NCI-H2107 (cell line): ENCODE measurements at regions not wholly inside any gene's neighbourhood (a gene's known extent, or its start where the extent isn't known, plus 50 kb on each side); places are given as distances from the start of the nearest gene placed in this dataset.
"Not testable (repeated sequence)": the region's sequence is repeated elsewhere in the genome, so short reads cannot be mapped to it uniquely, and the experiment has no call there.

Experiments
- DNase-seq: peaks from one replicate; lab custom pipeline; 2025; lab: John Stamatoyannopoulos, UW

DNA sequence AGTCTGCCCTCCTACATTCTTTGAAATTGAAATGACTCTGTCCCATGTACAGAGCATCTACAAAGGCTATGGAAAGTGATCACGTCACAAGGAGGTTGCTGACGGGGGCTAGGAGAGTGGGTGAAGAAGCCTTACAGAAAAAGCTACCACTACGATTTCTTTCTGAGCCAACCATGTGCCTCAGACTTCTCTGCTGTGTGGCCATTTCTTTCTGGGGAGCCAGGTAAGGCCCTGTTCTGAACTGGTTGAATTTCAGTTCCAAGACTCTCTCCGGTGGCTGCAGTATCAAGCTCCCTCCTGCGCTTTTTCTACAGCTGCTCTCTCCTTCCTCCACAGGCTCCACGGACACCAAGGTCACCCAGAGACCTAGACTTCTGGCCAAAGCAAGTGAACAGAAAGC lies 112.5 kb upstream of the PRSS1 start:
- no peak for DNase-seq

- DNase-seq = not testable (repeated sequence)
Measured at GRCh38 chr7:142636107-142636506, 113.2 kb upstream of the PRSS1 start.

DNA sequence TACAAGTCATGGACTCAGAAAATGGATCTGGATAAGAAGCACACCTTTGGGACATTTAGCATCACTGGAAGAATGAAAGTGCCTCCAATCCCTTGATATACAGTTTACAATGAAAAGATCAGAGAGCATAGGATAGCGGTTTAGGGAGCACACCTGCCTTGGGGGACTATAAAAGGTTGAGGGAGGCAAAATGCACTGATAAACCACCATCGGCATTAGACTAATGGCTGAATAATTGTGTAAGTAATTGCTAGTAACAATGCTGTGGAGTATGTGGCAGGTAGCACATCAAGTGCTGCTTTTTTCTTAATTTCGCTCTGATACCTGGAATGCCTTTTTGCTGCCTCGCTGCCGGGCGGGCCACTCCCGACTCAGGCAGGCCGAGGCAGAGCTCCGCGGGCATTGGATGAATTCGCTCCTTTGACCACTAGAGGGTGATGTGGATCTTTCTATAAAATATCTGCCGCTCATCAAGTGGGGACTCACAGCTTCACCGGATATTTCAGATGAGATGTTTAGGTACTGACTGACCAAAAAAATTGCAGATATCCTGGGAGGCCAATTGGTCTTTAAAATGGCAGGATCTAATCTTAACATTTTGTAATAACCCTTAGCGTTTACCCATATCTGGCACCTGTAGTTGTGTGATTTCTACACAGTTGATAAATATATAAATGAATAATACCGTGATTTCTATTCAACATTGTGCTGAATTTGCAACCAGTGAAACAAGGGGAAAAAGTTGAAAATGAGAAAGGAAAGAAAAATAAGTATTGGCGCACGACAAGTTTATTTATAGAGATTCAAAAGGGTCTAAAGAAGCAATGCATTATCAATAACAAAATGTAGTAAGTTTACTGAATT lies 116.8 kb upstream of the PRSS1 start:
- DNase-seq = peak; percentile 46

DNA sequence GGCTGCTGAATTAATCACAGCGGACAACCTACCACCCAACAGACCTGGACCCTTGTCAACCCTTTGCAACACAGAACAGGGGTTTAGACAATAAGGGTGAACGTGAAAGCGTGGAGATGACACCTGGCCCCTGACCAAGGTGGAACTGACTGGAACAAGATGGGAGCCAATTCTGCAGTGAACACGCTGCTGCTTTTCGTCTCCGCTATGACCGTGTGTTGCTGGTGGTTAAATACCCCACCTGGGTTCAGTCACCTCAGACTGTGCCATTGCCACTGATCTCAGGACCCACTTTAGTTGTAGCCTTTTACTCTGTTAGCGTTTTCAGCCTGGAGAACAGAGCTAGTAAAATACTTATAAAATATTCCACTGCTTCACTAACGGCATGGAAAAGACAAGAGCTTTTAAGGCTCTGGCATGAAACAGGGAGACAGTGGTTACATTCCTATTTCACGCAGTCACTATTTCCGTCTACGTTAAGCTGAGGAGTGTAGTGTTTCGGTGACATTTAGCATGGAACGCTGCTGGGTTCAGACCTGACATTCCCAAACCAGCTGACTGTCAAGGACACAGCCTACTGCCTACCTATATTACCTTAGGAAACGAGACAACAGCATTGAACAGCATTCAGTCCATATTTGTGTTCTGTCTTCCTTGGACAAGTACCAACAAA lies 119.5 kb upstream of the PRSS1 start:
- DNase-seq = no peak

DNA sequence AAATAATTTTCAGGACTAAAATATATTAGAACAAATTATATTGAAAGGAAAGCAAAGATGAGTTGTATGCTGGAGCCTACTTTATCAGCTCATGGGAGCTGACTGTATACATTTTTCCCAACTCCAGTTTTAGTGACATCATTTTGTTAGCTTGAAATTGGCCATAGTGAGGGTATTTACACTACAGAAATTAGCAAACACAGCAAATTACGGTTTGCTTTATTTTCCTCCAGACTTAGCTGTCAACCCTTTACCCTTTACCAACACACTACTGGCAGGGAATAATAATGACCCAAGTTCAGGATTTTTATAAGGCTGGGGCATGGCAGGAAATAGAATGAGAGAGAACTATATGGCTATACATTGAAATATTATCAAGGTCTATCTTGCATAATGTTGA lies 120.3 kb upstream of the PRSS1 start:
- no peak for DNase-seq

GRCh38 chr7:142627223-142627622 lies 122.0 kb upstream of the PRSS1 start:
- not testable (repeated sequence) for DNase-seq

- DNase-seq = no peak
Measured at GRCh38 chr7:142626420-142627035, 122.7 kb upstream of the PRSS1 start.

DNA sequence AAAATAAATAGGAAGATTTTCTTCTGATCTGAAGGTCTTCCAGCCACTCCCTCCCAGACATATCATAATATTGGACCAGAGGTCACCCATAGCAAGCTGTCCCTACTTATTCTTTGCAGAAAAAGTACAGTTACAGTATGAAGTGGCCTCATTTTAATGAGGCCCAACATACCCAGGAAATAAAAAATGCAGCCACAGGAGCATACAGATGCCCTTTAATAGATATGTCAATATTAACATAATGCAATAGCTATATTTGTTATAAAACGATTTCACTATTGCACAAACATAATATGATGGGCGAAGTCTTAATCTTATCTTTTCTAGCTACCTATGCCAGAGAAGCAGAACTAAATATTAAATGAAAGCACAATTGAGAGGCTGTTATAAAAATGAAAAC lies 124.1 kb upstream of the PRSS1 start:
- not testable (repeated sequence) for DNase-seq

DNA sequence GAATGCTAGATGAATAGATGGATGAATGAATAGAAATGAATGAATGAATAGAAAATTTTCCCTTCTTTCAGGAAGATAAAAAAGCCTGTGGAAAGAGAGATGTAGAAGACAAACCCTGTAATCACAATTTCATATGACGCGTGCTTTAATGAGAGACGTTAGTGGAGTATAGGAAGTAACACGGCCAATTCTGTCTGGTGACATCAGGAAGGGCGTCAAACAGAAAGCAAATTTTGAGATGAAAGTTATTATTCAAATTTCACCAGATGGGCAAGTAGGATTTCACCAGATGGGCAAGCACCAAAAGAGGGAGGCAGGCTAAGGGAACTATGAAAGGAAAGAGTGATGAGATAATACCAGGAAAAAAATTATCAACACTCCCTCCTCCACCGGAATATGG lies 128.9 kb upstream of the PRSS1 start:
- no peak for DNase-seq

- no peak for DNase-seq
Measured at GRCh38 chr7:142618655-142619351, 130.5 kb upstream of the PRSS1 start.

DNA sequence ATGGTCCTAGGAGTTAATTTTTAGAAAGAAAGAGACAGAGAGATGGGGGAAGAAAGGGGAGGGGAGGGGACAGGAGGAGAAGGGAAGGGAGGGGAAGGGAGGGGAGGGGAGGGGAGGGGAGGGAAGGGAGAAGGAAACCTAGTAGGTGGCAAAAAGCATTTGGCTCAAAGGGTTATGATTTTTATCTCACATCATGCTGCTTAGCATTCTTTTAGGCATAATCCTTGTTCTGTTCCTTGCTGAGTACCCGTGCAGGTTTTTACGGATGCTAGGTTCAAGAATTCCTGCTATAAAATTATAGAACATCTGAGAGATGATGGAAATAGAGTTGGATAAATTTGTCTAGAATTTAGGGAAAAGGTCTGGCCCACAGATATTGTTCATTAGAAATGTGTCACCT lies 132.4 kb upstream of the PRSS1 start:
- DNase-seq = no peak

DNA sequence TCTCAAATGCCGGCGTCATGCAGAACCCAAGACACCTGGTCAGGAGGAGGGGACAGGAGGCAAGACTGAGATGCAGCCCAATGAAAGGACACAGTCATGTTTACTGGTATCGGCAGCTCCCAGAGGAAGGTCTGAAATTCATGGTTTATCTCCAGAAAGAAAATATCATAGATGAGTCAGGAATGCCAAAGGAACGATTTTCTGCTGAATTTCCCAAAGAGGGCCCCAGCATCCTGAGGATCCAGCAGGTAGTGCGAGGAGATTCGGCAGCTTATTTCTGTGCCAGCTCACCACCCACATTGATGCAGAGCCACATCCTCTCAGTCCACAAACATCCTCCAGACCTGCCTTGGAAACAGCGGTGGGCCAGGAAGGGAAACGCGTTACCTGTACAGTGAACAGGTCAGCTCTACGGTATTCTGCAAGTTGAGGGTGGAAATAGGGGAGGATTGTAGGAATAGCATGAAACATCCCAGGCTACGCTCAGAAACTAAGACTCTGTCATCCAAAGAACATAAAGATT lies 133.1 kb upstream of the PRSS1 start:
- no peak for DNase-seq

GRCh38 chr7:142615508-142615907 lies 133.8 kb upstream of the PRSS1 start:
- DNase-seq = no peak

DNA sequence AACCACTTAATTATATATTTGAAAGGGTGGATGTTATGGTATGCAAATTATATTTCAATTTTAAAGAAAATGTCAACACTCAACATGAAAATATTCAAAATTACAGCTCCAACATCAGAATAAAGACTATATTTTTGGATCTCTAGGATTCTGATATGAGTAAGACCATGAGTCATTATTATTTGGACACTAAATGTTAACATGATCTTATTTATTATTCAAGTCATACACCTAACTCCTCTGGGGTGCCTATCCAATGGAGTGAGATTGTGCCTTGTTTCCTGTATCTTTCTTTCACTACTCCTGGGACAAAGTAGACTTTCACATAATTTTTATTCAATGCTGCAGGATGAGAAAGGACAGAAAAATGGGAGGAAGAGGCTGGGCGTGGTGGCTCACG lies 135.2 kb upstream of the PRSS1 start:
- DNase-seq = no peak

DNA sequence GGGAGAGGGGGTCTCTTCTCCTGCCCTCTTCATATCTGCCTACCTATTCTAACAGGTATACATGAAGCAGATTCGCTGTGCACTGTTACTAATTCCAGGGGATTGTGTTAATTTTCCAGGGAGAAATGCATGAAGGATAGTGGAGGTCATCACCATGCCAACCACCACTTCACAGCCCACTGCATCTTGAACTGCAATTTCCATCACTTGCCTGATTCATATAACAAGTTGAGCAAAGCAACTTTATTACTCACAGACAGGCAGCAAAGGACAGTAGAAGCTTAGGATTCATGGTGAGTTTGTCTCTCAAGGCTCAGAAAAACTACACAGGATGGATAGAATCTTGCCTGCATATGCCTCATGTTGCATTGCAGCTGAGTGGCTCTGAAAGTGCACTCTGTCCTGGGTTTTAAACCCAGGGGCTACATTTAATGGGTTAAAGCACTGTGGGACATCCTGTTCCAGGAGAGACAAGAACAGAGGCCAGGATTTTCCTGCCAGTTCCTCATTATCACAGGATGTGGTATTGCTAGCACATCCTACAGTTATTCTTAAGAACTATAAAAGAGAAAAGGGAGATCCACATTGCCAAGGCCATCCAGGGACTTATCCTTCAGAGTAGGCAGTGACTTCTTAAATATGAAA lies 136.9 kb upstream of the PRSS1 start:
- no peak for DNase-seq

DNA sequence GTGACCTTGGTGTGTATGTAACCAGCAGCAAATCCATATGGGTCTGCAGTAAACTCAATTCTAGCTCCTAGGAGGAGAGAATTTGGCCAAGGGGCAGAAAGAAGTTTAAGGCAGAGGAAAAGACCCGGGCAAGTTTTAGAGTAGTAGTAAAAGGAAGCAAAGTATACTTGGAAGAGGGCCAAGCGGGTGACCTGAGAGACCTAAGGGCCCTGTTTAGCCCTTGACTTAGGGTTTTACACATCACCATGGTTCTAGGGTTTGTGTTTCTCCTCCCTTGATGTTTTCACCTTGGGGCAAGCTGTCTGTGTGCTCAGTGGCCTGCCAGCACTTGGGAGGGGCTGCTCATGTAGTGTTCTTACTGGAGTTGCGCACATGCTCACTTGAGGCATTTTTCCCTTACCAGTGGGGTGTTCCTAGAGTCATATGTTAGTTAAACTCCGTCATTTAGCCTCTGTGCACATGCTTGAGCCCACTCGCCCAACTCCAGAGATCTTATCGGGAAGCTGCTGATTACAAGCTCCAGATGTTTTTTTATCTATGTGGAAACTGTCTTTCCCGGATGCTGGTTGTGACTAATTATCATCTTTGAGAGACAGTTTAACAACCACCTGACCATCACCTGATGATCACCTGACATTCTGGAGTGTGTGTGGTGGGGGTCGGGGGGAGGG lies 137.6 kb upstream of the PRSS1 start:
- DNase-seq = no peak

DNA sequence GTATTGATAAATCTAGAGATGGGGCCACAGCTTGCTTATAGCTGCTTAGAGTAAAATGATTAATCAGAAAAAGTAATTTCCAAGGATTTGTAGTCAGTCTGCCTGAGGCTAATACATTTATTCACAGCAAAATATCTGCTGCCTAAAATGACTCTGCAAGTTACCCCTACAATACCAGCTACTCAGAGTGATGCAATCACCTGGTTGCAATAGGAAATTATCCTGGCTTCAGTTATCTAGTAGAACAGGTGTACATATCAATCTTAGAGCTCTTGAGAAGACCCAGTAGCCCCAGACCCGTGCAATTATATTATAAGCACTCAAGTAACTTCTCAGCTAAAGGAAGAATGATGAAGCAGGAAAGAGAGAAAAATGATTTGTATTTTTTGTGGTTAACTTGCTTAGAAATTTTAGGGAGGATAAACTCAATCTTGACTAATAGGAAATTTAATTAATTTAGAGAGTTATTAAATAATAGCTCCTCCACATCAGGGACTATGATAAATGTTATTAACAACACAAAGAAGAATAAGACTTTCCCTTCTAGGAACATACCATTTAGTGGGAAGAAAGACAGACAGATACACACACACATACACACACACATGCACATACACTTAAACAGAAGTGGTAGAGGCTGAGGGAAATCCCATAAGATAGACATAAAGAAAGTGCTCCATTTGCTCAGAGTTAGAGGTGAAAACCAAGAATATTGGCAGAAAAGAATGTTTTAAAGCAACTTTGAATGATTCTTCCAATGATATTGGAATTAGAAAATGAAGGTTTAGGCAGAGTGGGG lies 140.4 kb upstream of the PRSS1 start:
- no peak for DNase-seq

DNA sequence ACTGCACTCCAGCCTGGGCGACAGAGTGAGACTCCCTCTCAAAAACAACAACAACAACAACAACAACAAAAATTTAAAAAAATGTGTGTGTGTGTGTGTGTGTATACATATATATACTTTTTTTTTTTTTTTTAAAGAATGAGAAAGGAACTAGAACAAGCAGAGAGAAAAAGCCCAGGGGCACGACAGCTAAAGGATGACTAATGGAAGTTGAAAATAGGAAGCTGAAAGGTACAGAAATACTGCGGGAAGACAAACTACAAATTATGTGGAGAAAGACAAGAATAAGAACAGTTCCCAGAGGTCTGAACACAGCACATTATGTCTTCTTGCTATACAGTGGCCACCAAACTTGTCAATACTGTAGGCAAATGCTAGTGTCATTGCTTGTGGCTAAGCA lies 141.9 kb upstream of the PRSS1 start:
- no peak for DNase-seq

- DNase-seq = no peak
Measured at GRCh38 chr7:142606081-142606480, 143.2 kb upstream of the PRSS1 start.

DNA sequence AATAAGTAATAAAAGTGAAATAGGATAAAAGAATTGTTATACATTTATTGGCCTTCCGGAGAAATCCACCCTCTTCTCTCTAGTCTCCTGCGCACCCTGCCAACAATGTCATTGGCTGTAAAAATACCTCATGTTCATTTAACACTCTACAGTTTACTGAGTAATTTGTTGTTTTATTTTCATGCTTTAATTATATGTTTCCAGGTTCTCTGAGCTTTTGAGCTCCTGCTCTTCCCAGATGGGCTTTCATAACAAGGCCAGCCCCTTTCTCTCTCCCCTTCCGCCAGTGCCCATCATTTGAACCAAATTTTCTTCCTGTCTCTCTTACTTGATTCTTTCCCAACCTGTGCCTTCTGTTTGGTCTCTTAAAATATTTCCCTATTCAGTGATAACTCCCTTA lies 144.6 kb upstream of the PRSS1 start:
- no peak for DNase-seq
